GM21825 (cell line): ENCODE measurements at regions not wholly inside any gene's neighbourhood (a gene's known extent, or its start where the extent isn't known, plus 50 kb on each side); places are given as distances from the start of the nearest gene placed in this dataset.

Experiments used
- ATAC-seq: cut with Tn5 transposase; IDR thresholded peaks from one replicate; pipeline ENCODE4 v1.9.1; 2021; ENCODE audit warnings: mild to moderate bottlenecking, moderate library complexity; ENCODE audit not compliant: unreplicated experiment

DNA sequence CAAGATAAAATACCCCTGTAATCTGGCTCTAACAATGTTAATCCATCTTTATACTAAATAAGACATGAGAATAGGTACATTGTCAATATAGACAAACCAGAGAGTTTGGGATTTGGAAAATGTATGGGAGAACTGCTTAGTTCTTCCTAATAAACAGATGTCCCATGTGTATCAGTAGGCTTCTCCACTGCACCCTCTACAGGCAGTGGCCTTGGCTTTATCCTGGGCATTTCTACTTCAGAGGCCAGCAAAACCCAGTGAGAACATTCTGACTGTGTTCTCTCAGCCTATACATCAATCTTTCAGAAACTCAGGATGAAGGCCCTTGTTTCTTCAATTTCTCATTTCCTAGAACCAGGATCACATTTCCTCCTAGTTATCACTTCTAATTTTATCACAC lies 1167.5 kb upstream of the ACVR2A start:
- ATAC-seq, result no peak

DNA sequence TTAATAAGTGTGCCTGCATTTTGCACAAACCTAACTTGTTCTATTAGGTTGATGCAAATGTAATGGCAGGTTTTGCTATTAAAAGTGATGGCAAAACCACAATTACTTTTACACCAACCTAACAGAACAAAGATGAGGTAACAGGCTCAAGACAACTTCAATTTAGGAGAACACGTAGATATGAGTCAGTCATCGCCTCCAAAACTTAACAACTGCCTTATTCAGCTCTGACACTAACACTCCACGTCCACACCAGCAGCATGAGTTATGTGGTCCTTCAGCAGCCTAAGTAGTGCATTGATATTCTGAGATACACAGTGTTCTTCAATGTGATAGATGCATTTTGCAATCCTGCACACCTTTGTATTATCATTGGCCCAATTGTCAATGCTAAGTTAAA lies 1175.1 kb upstream of the ACVR2A start:
- no peak for ATAC-seq

DNA sequence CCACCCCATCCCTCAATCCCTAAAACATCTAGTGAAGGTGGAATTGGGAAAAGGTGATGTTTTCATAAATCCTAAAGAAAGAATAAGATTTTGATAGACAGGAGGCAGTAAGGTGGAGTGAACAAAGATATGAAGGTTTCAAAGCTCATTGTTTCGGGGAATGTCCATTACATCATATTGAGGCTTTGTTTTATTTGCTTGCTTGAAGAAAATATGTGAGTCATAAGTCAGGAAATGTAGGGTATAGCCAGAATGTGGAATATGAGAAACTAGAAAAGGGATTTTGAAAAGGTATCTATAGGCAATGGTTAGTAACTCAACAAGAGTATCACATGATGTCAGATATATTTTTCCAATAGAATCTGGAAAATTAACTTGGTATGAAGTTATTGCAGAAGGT lies 1178.5 kb upstream of the ACVR2A start:
- no peak for ATAC-seq

DNA sequence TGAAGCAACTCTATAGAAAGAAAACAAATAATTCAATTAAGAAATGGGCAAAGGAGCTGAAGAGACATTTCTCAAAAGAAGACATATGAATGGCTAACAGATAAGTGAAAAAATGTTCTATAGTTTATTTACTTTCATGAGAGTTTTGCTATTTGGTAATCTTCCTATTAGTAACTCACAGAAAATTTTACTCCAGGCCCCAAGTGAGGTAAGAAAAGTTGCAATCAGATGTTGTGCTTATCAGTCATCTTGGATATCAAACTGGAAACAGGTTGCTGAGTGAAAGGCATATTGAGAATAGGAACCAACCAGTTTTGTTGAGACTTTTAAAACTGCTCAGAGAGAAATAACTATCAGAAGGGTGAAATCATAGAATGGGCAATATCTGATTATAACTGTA lies 1179.0 kb upstream of the ACVR2A start:
- ATAC-seq, result no peak

DNA sequence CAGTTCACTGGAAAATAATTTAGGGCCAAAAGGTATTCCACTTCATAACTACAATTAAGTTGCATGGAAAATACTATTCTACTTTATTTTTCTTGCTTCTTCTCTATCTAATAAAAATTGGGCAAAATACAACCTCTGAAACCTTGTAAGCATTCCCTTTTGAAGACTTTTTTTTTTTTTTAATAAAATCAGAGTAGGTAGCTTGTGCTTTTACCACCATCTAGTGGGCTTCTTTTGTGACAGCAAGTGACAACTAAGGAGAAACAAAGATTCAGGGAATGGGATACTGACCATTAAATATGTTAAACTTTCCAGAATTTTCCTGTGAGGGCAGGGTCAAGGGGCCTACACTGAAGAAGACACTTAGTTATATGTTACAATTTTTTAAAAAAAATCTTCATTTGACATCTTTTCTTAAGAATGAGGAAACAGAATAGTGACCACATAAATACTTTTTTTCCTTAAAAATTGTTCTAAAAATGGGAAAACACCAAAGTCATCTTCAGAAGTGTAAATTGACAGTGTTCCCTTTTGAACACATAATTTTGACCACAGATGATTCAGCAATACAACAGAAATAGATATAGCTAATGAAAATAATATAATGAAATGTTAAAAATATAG lies 1183.2 kb upstream of the ACVR2A start:
- no peak for ATAC-seq

DNA sequence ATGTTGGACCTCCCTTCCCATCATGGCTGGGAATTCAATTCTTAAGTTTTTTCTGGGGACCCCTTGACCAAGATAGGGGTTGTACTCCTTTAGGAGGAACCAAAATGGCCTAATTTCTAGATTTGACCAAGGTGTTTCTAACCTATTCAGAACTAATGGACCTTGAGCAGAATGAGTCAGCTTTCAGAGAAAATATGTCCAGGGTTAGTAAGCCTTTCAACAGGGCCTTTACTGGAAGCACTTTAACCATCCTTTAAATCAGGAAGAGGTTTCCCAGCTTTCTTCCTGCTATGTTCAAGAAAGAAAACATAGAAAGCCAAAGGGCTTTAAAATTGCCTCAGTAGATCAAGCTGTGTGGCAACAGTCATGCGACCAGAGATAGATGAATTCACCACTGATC lies 1184.9 kb upstream of the ACVR2A start:
- no peak for ATAC-seq

DNA sequence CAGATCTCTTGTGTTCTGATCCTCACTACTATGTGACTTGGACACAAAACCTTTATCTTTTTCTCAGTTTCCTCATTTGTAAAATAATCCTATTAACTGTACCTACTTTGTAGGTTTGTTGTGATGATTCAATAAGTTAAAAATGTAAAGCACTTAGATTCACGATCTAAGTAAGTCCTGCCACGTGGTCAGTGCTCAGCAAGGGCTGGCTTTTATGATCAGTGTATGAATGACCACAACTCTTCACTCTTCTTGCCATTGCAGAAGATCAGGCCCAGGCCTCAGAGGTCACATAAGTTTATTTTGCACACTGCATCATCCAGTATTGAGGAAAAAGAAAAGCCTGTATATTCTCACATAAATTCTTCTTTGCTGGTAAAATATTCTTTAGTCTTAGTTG lies 1192.5 kb upstream of the ACVR2A start:
- no peak for ATAC-seq

DNA sequence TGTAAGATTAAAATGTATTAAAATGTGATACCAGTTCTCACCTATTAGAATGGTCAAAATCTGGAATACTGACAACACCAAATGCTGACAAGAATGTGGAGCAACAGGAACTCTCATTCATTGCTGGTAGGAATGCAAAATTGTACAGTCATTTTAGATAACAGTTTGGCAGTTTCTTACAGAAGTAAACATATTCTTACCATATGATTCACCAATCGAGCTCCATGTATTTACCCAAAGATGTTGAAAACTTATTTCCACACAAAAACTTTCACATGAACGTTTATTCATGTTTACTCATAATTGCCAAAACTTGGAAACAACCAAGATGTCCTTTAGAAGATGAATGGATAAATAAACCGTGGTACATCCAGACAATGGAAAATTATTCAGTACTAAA lies 1193.5 kb upstream of the ACVR2A start:
- no peak for ATAC-seq

DNA sequence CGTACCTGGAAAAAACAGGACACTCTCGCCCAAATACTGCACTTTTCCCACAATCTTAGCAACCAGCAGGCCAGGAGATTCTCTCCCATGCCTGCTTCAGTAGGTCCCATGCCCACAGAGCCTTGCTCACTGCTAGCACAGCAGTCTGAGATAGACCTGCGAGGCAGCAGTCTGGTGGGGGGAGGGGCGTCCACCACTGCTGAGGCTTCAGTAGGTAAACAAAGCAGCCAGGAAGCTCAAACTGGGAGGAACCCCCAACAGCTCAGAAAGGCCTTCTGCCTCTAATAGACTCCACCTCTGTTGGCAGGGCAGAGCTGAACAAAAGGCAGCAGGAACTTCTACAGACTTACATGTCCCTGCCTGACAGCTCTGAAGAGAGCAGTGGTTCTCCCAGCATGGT lies 1202.8 kb upstream of the ACVR2A start:
- no peak for ATAC-seq

DNA sequence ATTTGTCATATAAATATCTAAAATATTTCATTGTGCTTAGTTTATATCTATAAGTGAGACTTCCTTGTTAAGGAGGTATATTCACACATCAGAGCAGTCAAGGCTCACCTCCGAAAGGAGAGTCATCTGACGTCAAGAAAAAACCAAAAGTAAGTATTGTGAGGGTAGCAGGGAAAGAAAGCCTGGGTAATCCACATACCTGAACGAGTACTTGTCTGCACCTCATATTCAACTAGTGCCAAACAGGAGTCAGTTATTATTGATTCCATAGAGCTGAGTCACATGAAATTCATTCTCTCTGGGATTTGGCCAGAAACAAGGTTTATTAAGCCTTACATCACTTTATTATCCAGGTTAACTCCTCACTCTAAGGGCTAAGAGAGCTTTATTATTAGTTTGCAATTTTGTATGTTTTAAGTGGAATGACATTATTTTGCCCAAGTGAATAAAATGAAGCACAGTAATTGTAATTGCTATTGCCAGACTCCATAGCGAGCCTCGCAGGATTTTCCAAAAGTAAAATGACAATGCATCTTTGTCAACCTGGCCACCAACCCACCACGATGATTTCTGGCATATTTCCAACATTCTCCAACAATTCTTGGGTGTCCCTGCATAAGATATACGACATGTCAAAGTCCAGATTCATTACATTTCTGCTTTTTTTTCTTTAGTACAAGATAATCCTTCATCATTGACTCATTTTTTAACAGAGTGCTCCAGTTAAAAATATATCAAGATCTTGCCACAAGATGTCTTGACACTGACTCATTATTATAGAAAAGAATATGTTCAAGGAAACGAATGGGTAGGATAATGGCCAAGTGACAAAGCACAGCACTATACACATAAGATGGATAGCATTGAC lies 1210.4 kb upstream of the ACVR2A start:
- no peak for ATAC-seq

DNA sequence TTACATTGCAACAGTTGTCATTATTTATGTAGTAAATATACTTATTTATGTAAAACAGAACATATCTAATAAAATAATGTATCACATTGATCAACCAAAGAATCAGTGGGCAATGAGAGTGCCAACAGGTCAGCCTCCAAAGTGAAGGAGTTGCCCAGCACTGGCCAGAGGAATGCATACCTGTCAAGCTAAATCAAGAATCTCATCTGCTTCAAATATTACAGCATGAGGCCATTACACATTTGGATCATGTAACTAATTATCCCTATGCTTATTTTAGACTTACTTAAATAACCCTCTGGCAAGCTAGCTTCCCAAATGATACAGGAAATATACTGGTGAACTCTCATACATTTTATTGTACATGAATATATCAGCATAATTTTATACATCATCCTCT lies 1211.7 kb upstream of the ACVR2A start:
- no peak for ATAC-seq

DNA sequence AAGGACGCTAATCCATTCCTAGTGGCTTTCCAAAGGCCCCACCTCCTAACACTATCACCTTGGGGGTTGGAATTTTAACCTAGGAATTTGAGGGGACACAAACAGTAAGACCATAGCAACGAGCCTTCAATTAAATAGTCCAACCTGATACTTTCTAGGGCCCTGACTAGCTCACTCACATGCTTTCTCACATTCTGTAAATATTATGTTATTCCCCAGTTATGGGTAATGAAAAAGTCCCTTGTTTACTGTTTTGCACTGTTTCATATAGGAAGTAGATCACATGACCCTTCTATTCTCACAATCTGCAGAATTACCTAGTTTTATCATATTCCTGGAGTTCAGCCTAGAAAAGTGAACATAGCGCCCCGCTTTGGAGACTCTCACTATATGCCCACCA lies 1212.1 kb upstream of the ACVR2A start:
- peak; percentile 53 for ATAC-seq

DNA sequence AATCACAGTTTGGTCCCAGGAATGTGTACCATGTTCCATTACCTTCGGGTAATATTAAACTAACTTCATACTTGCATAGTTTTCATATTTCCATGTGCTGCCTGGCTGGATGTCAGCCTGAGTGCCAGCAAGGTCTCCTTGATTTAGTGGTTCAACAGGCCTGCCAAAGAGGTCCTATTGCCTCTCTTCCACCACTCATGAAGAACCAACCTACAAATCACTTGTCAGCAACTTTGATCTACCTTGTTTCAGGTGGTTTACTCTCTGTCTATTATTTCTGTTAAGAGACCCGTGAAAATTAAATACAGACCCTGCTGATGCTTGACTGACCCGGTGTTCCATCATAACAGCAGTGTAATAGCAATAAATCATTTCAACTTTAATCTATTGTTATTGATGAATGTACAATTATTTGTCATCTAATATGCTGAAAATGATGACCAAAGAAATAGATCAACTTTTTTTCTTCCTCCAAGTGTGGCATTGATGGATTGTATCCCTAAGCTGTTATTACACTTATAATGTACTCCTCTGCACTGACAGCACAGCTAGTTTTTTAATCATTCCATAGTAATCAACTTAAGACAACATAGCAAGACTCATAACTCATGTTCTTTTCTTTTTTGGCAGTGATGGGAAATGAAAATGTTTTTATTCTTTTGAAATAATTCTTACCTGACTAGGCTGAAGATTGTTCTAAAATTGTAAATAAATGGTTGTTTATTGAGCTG lies 1220.2 kb upstream of the ACVR2A start:
- no peak for ATAC-seq

DNA sequence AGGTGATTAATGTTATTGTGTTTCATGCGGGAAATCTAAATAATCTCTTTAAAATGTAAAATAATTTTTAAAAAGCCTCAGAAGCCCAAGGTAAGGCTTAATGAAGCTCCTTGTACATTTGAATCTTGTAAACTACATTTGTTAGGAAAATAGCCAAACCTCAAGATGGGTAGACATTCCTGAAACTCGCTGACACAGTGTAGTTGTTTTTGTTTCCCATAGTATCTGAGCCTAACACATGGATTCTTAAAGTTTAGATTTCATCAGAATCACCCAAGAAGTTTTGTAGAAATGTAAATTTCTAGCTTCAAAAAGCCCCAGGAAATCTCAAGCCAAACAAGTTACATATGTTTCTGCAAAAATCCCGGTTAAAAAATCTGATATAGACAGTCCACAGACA lies 1221.1 kb upstream of the ACVR2A start:
- ATAC-seq, result no peak

DNA sequence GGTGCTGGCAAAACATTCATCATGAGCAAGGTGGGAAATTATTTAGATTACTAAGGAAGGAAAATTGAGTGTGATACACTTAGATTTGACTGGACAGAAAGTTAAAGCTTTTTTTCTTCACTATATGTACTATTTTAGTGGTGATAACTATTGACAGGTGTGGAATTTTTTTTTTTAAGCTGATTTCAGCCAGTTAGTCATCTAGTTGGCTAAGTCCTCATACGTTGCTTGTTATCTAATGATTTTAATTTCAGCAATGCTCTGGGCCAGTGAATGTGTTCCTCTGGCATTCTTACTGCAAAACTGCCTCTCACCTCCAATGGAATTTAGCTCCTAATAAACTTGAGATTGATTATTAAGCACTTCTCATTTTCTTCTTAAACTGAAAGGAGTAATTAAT lies 1223.2 kb upstream of the ACVR2A start:
- no peak for ATAC-seq

DNA sequence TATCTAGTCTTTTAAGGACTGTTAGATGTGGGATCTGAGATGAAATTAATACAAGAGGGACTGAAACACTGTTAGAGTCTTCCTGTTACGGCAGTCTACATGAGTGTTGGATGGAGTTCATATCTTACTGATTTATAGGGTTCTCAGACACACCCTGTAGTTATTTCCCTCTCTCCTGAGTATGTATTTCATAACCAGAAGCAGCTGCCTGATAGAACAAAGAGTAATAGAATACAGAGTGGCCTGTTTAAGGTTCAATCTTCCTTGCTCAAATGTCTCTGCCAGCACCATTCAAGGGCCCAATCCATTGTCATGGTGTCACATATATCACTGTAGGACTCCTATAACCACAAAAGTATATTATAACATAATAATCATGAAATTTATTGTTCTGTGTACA lies 1229.1 kb upstream of the ACVR2A start:
- no peak for ATAC-seq

DNA sequence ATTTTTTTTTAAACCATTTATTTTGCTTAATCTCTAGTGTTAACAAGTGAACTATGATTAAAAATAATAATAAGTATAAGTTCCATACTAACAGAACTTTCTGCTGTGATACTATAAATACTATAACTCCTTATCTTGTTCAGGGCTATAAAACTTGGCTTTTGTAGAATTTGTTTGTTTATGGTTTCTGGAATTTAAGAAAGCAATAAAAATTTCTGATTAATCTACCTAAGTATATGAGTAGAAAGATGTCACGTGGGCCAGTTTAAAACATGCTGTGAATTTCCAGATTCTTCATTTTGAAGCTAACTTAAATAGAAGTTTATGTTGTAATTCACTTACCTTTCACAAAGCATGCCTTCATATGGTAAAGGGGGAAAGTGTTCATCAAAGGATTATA lies 1236.3 kb upstream of the ACVR2A start:
- ATAC-seq, result no peak

DNA sequence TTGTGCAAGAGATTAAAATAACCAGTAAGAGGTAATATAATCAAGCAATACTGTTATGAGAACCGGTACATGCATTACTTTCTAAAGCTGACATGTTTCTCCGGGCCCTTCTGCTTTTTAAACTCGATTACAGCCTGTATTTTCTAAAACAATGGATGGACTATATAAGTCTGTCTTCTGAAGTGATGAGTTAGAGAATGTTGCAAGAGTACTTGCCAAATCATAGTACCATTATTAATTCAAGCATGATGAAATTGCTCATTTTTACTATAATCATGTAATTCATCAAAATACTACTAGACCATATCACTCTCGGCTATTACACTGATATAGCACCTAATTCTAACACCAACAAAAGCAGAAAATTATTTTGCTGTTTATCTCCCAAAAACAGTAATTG lies 1240.3 kb upstream of the ACVR2A start:
- no peak for ATAC-seq

DNA sequence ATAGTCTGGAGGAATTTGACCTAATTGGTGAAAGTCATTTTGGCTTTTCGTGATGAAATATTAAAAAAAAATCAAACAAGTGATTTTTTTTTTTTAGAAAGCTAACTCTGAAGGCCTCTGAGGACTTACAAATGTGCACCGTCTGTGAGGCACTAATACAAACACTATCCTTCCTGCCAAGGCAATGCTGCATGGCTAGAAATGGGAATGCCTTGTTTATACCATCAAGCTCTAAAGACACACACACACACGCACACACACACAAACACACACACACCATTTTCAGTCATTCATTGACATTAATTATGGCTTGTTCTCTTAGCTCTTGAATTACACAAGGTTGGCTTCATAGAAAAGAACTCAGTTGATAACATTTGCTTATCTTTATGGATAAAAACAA lies 1242.0 kb upstream of the ACVR2A start:
- ATAC-seq, result no peak

DNA sequence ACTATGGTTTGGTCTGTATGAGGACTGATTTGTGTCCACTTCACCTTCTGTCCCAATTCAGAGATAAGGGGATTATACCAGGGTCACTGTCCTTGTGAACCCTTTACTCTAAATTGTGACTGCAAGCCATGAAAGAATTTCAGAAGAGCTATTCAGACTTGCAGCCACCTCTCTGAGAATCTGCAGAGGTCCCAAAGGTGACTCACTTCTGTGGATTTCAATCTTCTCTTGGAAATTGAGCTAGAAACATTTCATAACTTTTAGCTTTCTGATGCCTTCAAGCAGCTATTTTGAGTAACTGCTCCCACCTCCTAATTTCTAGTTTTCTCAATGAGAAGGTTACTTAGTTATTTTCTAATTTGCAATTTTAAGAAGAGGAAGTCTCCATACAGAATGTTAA lies 1242.4 kb upstream of the ACVR2A start:
- ATAC-seq, result no peak

DNA sequence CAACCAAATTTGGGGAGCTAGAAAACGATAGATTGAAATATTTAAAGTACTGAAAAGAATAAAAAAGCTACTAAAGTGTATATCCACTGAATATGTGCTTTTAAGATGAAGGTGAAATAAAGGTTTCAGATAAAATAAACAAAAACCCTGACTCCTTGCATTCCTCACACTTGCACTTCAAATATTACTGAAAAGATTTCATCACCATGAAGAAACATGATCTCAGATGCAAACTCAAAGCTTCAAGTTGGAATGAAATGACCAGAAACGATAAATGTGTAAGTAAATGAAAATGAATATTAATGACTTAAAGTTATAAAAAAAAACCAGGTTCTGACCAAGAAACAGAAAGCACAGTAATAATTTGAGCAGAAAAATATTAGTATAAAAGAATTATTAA lies 1246.0 kb upstream of the ACVR2A start:
- ATAC-seq, result no peak

DNA sequence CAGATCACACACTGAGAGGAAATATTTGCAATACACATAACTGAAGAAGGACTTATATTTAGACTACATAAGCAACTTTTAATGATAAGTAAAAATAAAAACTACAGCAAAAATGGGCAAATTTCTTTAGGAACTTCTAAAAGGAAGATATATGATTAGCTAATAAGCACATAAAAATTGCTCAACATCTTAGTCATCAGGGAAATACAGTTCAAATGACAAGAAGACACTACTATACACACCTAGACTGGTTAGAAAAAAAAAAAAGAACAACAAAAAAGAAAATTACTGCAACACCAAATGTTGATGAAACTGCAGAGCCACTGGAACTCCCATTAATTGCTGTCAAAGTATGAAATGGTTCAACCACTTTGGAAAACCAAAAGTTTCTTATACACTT lies 1247.5 kb upstream of the ACVR2A start:
- ATAC-seq, result no peak
